ENCODE measurements at regions not wholly inside any gene's neighbourhood (a gene's known extent, or its start where the extent isn't known, plus 50 kb on each side); places are given as distances from the start of the nearest gene placed in this dataset.

GRCh38 chr10:6868036-6868725 lies 288.1 kb upstream of the PRKCQ start:
- no peak for TF ChIP-seq CTCF (IDR thresholded peaks at IDR 0.05)
- no peak for TF ChIP-seq NR2C2 (CRISPR knock-in tag; IDR thresholded peaks at IDR 0.05)
- TF ChIP-seq TCF7 (CRISPR knock-in tag; IDR thresholded peaks at IDR 0.05; ENCODE audit: low read depth), result no peak
- no peak for TF ChIP-seq CREM (CRISPR knock-in tag; IDR thresholded peaks at IDR 0.05)
- TF ChIP-seq NFE2L1 (CRISPR knock-in tag; IDR thresholded peaks at IDR 0.05), result no peak
- TF ChIP-seq SMAD4 (CRISPR knock-in tag; IDR thresholded peaks at IDR 0.05), result no peak
- no peak for TF ChIP-seq ELF4 (CRISPR knock-in tag; IDR thresholded peaks at IDR 0.05; ENCODE audit: low read depth)
- TF ChIP-seq PRDM15 (CRISPR knock-in tag; IDR thresholded peaks at IDR 0.05), result no peak
- no peak for TF ChIP-seq ZNF317 (CRISPR knock-in tag; IDR thresholded peaks at IDR 0.05; ENCODE audit: borderline replicate concordance, low read depth)
- no peak for TF ChIP-seq ETV6 (CRISPR knock-in tag; IDR thresholded peaks at IDR 0.05)
- no peak for TF ChIP-seq E2F1 (CRISPR knock-in tag; IDR thresholded peaks at IDR 0.05)
